H1 (cell line): ENCODE measurements at regions not wholly inside any gene's neighbourhood (a gene's known extent, or its start where the extent isn't known, plus 50 kb on each side); places are given as distances from the start of the nearest gene placed in this dataset.

ENCODE experiments used
- ATF3 ChIP-seq: IDR thresholded peaks from 2 replicates; pipeline ENCODE4 v1.6.1; 2011; ENCODE audit warnings: low read depth, mild to moderate bottlenecking, low read length; ENCODE audit not compliant: insufficient read depth
- SAP30 ChIP-seq: fragments of 300-600 bp; sonication (generic); IDR thresholded peaks from 2 replicates; pipeline ENCODE4 v1.7.1; 2012; ENCODE audit warnings: low read length, moderate library complexity, mild to moderate bottlenecking, inconsistent platforms; ENCODE audit not compliant: insufficient read depth, insufficient replicate concordance

- TF ChIP-seq ATF3 (no peak), SAP30 (no peak)
These were observed 256.6 kb downstream of the RFPL4B start (continued) for GRCh38 chr6:112603726-112604125.
